OCI-LY3 (cell line): ENCODE measurements at regions not wholly inside any gene's neighbourhood (a gene's known extent, or its start where the extent isn't known, plus 50 kb on each side); places are given as distances from the start of the nearest gene placed in this dataset.

Experiments
- H2AFZ ChIP-seq: fragments of 200-600, 300-600 bp; shearing (Covaris generic); 2 replicates; pipeline ENCODE4 v1.6.0; 2014; ENCODE audit warnings: antibody characterized with exemption, low read depth, low read length
- H3K27ac ChIP-seq: fragments of 200-600, 300-600 bp; sonication (generic); 2 replicates; pipeline ENCODE4 v1.5.1; 2014; ENCODE audit warnings: mild to moderate bottlenecking, low read length, moderate library complexity, mixed read lengths
- H3K27me3 ChIP-seq: fragments of 200-600, 300-600 bp; sonication (generic); 2 replicates; pipeline ENCODE4 v1.6.1; 2014; ENCODE audit warnings: low read depth, low read length, mixed read lengths
- H3K36me3 ChIP-seq: fragments of 200-600, 300-600 bp; sonication (generic); replicated peaks from 2 replicates; pipeline ENCODE3; 2014; ENCODE audit warnings: low read depth, low read length, mixed read lengths
- H3K4me1 ChIP-seq: fragments of 300-600, 200-600 bp; sonication (generic); 2 replicates; pipeline ENCODE4 v1.6.1; 2014; ENCODE audit warnings: low read length, mixed read lengths
- H3K4me2 ChIP-seq: fragments of 200-600, 300-600 bp; sonication (generic); 2 replicates; pipeline ENCODE4 v1.6.1; 2014; ENCODE audit warnings: low read length, mixed read lengths
- H3K4me3 ChIP-seq: fragments of 300-600, 200-600 bp; sonication (generic); 2 replicates; pipeline ENCODE4 v1.5.1; 2014; ENCODE audit warnings: antibody characterized with exemption, mild to moderate bottlenecking, low read length, moderate library complexity
- H3K79me2 ChIP-seq: fragments of 300-600, 200-600 bp; shearing (Covaris generic); 2 replicates; pipeline ENCODE4 v1.6.1; 2014; ENCODE audit warnings: mild to moderate bottlenecking, low read length, mixed read lengths
- H3K9ac ChIP-seq: fragments of 300-600, 200-600 bp; shearing (Covaris generic); 2 replicates; pipeline ENCODE4 v1.6.0; 2014; ENCODE audit warnings: mild to moderate bottlenecking, low read length, moderate library complexity
- H3K9me3 ChIP-seq: fragments of 200-600, 300-600 bp; shearing (Covaris generic); 2 replicates; pipeline ENCODE4 v1.6.1; 2014; ENCODE audit warnings: low read length, mixed read lengths; ENCODE audit not compliant: insufficient read depth
- H4K20me1 ChIP-seq: fragments of 200-600, 300-600 bp; sonication (generic); 2 replicates; pipeline ENCODE4 v1.6.1; 2016; ENCODE audit warnings: low read length, mixed read lengths; ENCODE audit not compliant: insufficient read depth
- EZH2phosphoT487 ChIP-seq: fragments of 200-600 bp; shearing (Covaris generic); IDR thresholded peaks from 2 replicates; pipeline ENCODE4 v1.6.1; 2018; ENCODE audit warnings: antibody characterized with exemption, mixed run types, low read depth
- TF ChIP-seq, protein P1 (sequence below): fragments of 200-600, 300-600 bp; sonication (generic); IDR thresholded peaks from 2 replicates; pipeline ENCODE4 v1.5.1; 2014; ENCODE audit warnings: antibody characterized with exemption, low read length, low read depth

- TF ChIP-seq EZH2phosphoT487 = no peak
- TF ChIP-seq, protein P1, sequence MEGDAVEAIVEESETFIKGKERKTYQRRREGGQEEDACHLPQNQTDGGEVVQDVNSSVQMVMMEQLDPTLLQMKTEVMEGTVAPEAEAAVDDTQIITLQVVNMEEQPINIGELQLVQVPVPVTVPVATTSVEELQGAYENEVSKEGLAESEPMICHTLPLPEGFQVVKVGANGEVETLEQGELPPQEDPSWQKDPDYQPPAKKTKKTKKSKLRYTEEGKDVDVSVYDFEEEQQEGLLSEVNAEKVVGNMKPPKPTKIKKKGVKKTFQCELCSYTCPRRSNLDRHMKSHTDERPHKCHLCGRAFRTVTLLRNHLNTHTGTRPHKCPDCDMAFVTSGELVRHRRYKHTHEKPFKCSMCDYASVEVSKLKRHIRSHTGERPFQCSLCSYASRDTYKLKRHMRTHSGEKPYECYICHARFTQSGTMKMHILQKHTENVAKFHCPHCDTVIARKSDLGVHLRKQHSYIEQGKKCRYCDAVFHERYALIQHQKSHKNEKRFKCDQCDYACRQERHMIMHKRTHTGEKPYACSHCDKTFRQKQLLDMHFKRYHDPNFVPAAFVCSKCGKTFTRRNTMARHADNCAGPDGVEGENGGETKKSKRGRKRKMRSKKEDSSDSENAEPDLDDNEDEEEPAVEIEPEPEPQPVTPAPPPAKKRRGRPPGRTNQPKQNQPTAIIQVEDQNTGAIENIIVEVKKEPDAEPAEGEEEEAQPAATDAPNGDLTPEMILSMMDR = no peak
- Histone ChIP-seq H3K9me3 (no peaks in the 10 kb centered on the region), H4K20me1 (no peaks in the 10 kb centered on the region)
Measured at GRCh38 chr2:180735799-180736198, 244.6 kb upstream of the UBE2E3 start.

DNA sequence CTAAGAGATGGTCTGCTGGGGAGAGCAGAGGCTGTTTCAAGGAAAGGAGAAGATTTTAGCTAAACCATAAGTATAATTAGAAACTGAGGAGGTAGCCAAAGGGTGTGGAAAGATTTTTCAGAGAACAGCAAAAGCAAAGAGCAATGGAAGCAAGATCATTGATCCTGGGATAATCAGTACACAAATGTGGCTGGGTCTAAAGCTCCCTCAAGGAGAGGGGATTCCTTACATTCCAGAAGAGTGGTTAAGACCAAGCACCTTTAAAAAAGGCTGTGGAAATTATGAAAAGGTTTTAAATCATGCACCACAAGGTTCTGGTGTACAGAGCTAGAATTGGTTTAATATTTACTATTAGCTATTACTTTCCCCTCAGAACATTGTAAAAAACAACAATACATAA, 246.0 kb upstream of the UBE2E3 start:
- no peaks in the 10 kb centered on the region for H3K4me1 ChIP-seq
- H3K4me3 ChIP-seq = no peak overlapping the region
- no peaks in the 10 kb centered on the region for H3K9me3 ChIP-seq
- H3K27me3 ChIP-seq = no peaks in the 10 kb centered on the region
- H3K79me2 ChIP-seq = no peaks in the 10 kb centered on the region
- H3K36me3 ChIP-seq = no peaks in the 10 kb centered on the region
- no peak for TF ChIP-seq EZH2phosphoT487
- TF ChIP-seq, protein P1 = no peak
- H3K9ac ChIP-seq = no peak overlapping the region
- H2AFZ ChIP-seq = no peak overlapping the region
- H4K20me1 ChIP-seq = no peaks in the 10 kb centered on the region
- no peak overlapping the region for H3K27ac ChIP-seq
- H3K4me2 ChIP-seq = no peak overlapping the region

More at GRCh38 chr2:180735799-180736198, 244.6 kb upstream of the UBE2E3 start:
- H3K9ac ChIP-seq = no peak overlapping the region
- no peaks in the 10 kb centered on the region for H3K79me2 ChIP-seq
- no peak overlapping the region for H2AFZ ChIP-seq
- no peaks in the 10 kb centered on the region for H3K27me3 ChIP-seq
- H3K4me1 ChIP-seq = no peaks in the 10 kb centered on the region
- no peak overlapping the region for H3K4me3 ChIP-seq
- H3K27ac ChIP-seq = no peak overlapping the region
- no peaks in the 10 kb centered on the region for H3K36me3 ChIP-seq
- no peak overlapping the region for H3K4me2 ChIP-seq

DNA sequence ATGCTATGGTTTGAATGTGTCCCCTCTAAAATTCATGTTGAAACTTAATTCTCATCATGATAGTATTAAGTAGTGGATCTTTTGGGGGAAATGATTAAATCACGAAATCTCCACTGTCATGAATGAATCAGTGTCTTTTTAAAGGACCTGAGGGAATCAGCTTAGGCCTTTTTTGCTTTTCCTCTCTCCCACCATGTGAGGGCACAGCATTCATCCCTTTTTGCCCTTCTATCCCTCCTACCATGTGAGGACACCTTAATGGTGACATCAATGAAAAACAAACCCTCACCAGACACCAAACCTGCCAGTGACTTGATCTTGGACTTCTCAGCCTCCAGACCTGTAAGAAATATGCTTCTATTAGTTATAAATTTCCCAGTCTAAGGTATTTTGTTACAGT, 247.1 kb upstream of the UBE2E3 start:
- TF ChIP-seq EZH2phosphoT487 = no peak
- TF ChIP-seq, protein P1 = no peak
- Histone ChIP-seq H3K36me3 (no peaks in the 10 kb centered on the region), H3K4me1 (no peaks in the 10 kb centered on the region)

DNA sequence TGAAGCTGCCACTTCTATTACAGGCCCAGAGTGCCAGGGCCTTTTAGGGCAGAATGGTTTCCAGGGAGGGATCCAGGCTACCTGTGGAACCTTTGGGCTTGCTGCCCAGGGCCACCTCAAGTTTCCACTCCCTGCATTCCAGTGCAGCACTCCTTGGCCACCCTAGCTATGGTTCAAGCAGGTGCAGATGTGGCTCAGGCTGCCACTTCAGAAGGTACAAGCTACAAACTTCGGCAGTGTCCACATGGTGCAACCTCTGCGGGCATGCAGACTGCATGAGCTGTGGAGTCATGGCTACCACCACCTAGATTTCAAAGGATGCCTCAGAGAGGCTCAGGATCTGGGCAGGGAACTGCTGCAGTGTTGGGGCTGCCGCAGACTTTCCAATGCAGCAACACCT, 248.1 kb upstream of the UBE2E3 start:
- no peak for TF ChIP-seq EZH2phosphoT487
- TF ChIP-seq, protein P1 = no peak
- Histone ChIP-seq H4K20me1 (no peaks in the 10 kb centered on the region), H3K4me2 (no peak overlapping the region), H3K27ac (no peak overlapping the region), H3K4me3 (no peak overlapping the region), H3K27me3 (no peaks in the 10 kb centered on the region), H3K9me3 (no peaks in the 10 kb centered on the region), H3K36me3 (no peaks in the 10 kb centered on the region), H3K79me2 (no peaks in the 10 kb centered on the region), H2AFZ (no peak overlapping the region), H3K4me1 (no peaks in the 10 kb centered on the region), H3K9ac (no peak overlapping the region)

More for the DNA sequence above, 247.1 kb upstream of the UBE2E3 start:
- no peak overlapping the region for H3K4me3 ChIP-seq
- no peaks in the 10 kb centered on the region for H3K79me2 ChIP-seq
- no peak overlapping the region for H3K4me2 ChIP-seq
- H2AFZ ChIP-seq = no peak overlapping the region
- H4K20me1 ChIP-seq = no peaks in the 10 kb centered on the region
- no peaks in the 10 kb centered on the region for H3K9me3 ChIP-seq
- no peak overlapping the region for H3K27ac ChIP-seq
- no peaks in the 10 kb centered on the region for H3K27me3 ChIP-seq
- H3K9ac ChIP-seq = no peak overlapping the region
